ENCODE measurements at regions not wholly inside any gene's neighbourhood (a gene's known extent, or its start where the extent isn't known, plus 50 kb on each side); places are given as distances from the start of the nearest gene placed in this dataset.

GRCh38 chr16:35197656-35198055, 1738.2 kb downstream of the TP53TG3F start:
- no peak overlapping the region for H3K9ac ChIP-seq (ENCODE audit: low read length)
- no peak for DNase-seq (ENCODE audit: low read depth, low spot score)
- RAD21 ChIA-PET (ENCODE audit: low non-redundant PET in 1 of 2, low total read pairs in 2 of 2, uncharacterized antibody in 2 of 2, unreplicated experiment in 2 of 2): no interaction called here
- H3K4me2 ChIP-seq (ENCODE audit: low read length): no peak overlapping the region
- H4K20me1 ChIP-seq (ENCODE audit: insufficient read depth): no peaks in the 10 kb centered on the region
- no peaks in the 10 kb centered on the region for H3K36me3 ChIP-seq (ENCODE audit: control insufficient read depth in 1 of 2, insufficient read depth in 2 of 2, low read length in 2 of 2)
- no peak for TF ChIP-seq ZNF274 (IDR thresholded peaks at IDR 0.05; ENCODE audit: low read depth, low read length)
- TF ChIP-seq CTCF (IDR thresholded peaks at IDR 0.05 in 2 of 3, conservative IDR thresholded peaks at IDR 0.05 in 1 of 3; ENCODE audit: borderline replicate concordance in 1 of 3, insufficient read depth in 1 of 3, low read depth in 2 of 3, low read length in 2 of 3): no peak
- no peak for TF ChIP-seq EZH2 (IDR thresholded peaks at IDR 0.05)
- no peak for TF ChIP-seq POLR2AphosphoS5 (IDR thresholded peaks at IDR 0.05; ENCODE audit: low read depth, low read length)
- TF ChIP-seq SP1 (IDR thresholded peaks at IDR 0.05; ENCODE audit: low read depth): no peak
- H2AFZ ChIP-seq (ENCODE audit: low read depth, low read length, poor library complexity, severe bottlenecking): no peak overlapping the region
- CTCF ChIA-PET: no interaction called here
- H3K4me1 ChIP-seq (ENCODE audit: control insufficient read depth in 1 of 2, insufficient read depth in 2 of 2, low read length in 2 of 2): no peaks in the 10 kb centered on the region
- H3K9me2 ChIP-seq (ENCODE audit: insufficient read depth): no peaks in the 10 kb centered on the region
- H3K79me2 ChIP-seq (ENCODE audit: insufficient read depth, low read length): no peaks in the 10 kb centered on the region
- POLR2A ChIA-PET: no interaction called here
- no peak for ATAC-seq
- H3K27ac ChIP-seq (ENCODE audit: low read depth, low read length): no peak overlapping the region
- H3K4me3 ChIP-seq (replicated peaks in 1 of 2; ENCODE audit: low read depth in 1 of 2, low read length in 2 of 2): no peak overlapping the region
- intact Hi-C loops (cut with micrococcal nuclease): no loop called here
- H3K27me3 ChIP-seq (ENCODE audit: insufficient read depth, low read length): no peaks in the 10 kb centered on the region
- peaks cover 5 to 31% of the 10 kb centered on the region in 2 experiments; a peak in 2 of 4 replicates for H3K9me3 ChIP-seq (ENCODE audit: control insufficient read depth in 1 of 2, insufficient read depth in 1 of 2, low read depth in 1 of 2, low read length in 2 of 2)
- no TSS peak for BruUV-seq (replicated peaks)

- Histone ChIP-seq H3K36me3 (ENCODE audit: control insufficient read depth in 1 of 2, insufficient read depth in 2 of 2, low read length in 2 of 2) (no peaks in the 10 kb centered on the region), H3K9me3 (ENCODE audit: control insufficient read depth in 1 of 2, insufficient read depth in 1 of 2, low read depth in 1 of 2, low read length in 2 of 2) (peaks cover 5 to 32% of the 10 kb centered on the region in 2 experiments; a peak in 2 of 4 replicates), H3K4me3 (replicated peaks in 1 of 2; ENCODE audit: low read depth in 1 of 2, low read length in 2 of 2) (no peak overlapping the region), H3K4me2 (ENCODE audit: low read length) (no peak overlapping the region), H3K9ac (ENCODE audit: low read length) (no peak overlapping the region), H3K27me3 (ENCODE audit: insufficient read depth, low read length) (no peaks in the 10 kb centered on the region), H2AFZ (ENCODE audit: low read depth, low read length, poor library complexity, severe bottlenecking) (no peak overlapping the region), H3K27ac (ENCODE audit: low read depth, low read length) (no peak overlapping the region), H3K9me2 (ENCODE audit: insufficient read depth) (no peaks in the 10 kb centered on the region), H3K79me2 (ENCODE audit: insufficient read depth, low read length) (no peaks in the 10 kb centered on the region), H3K4me1 (ENCODE audit: control insufficient read depth in 1 of 2, insufficient read depth in 2 of 2, low read length in 2 of 2) (no peaks in the 10 kb centered on the region), H4K20me1 (ENCODE audit: insufficient read depth) (no peaks in the 10 kb centered on the region)
- ATAC-seq (no peak), DNase-seq (ENCODE audit: low read depth, low spot score) (no peak)
- no peak for TF ChIP-seq SRF (IDR thresholded peaks at IDR 0.05; ENCODE audit: low read depth)
- TF ChIP-seq ZBTB33 (IDR thresholded peaks at IDR 0.05; ENCODE audit: extremely low read depth, insufficient replicate concordance, low read length): no peak
- no peak for TF ChIP-seq JUND (IDR thresholded peaks at IDR 0.05)
- TF ChIP-seq, protein P1, sequence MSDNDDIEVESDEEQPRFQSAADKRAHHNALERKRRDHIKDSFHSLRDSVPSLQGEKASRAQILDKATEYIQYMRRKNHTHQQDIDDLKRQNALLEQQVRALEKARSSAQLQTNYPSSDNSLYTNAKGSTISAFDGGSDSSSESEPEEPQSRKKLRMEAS (IDR thresholded peaks at IDR 0.05): no peak
- intact Hi-C loops (cut with micrococcal nuclease): no loop called here
- RAD21 ChIA-PET (ENCODE audit: low non-redundant PET in 1 of 2, low total read pairs in 2 of 2, uncharacterized antibody in 2 of 2, unreplicated experiment in 2 of 2): no interaction called here
- POLR2A ChIA-PET: no interaction called here
- BruUV-seq (replicated peaks): no TSS peak
- CTCF ChIA-PET: no interaction called here
Measured at GRCh38 chr16:35198223-35199199, 1739.1 kb downstream of the TP53TG3F start.

Data from HCT116 (cell line).